NOMO-1 treated with DMSO at 0.1 percent for 48 hours (cell line): ENCODE measurements at regions not wholly inside any gene's neighbourhood (a gene's known extent, or its start where the extent isn't known, plus 50 kb on each side); places are given as distances from the start of the nearest gene placed in this dataset.

Experiments used
- DNase-seq: peaks from one replicate; lab custom pipeline; 2025; ENCODE audit not compliant: unreplicated experiment; lab: John Stamatoyannopoulos, UW

- no peak for DNase-seq
These were observed 727.8 kb upstream of the ADAMTS5 start for GRCh38 chr21:27694667-27695066.

- DNase-seq: no peak
These were observed 726.5 kb upstream of the ADAMTS5 start for GRCh38 chr21:27693376-27693775.

- no peak for DNase-seq
These were observed 724.6 kb upstream of the ADAMTS5 start for GRCh38 chr21:27691516-27691915.

GRCh38 chr21:27691006-27691405, 724.1 kb upstream of the ADAMTS5 start:
- no peak for DNase-seq

GRCh38 chr21:27690426-27690825, 723.5 kb upstream of the ADAMTS5 start:
- DNase-seq: no peak

- DNase-seq: no peak
These were observed 721.9 kb upstream of the ADAMTS5 start for GRCh38 chr21:27688773-27689172.

GRCh38 chr21:27683292-27683691, 716.4 kb upstream of the ADAMTS5 start:
- no peak for DNase-seq

GRCh38 chr21:27681841-27682240, 715.0 kb upstream of the ADAMTS5 start:
- no peak for DNase-seq

- no peak for DNase-seq
These were observed 714.1 kb upstream of the ADAMTS5 start for GRCh38 chr21:27681038-27681437.

GRCh38 chr21:27680181-27680580, 713.3 kb upstream of the ADAMTS5 start:
- no peak for DNase-seq

- no peak for DNase-seq
These were observed 711.6 kb upstream of the ADAMTS5 start for GRCh38 chr21:27678511-27678910.

GRCh38 chr21:27677546-27677945, 710.7 kb upstream of the ADAMTS5 start:
- no peak for DNase-seq

- DNase-seq: no peak
These were observed 708.4 kb upstream of the ADAMTS5 start for GRCh38 chr21:27675306-27675705.

- DNase-seq: no peak
These were observed 707.2 kb upstream of the ADAMTS5 start for GRCh38 chr21:27674041-27674615.

- DNase-seq: no peak
These were observed 706.7 kb upstream of the ADAMTS5 start for GRCh38 chr21:27673581-27673980.

GRCh38 chr21:27671207-27671606, 704.3 kb upstream of the ADAMTS5 start:
- no peak for DNase-seq

- DNase-seq: no peak
These were observed 686.6 kb upstream of the ADAMTS5 start for GRCh38 chr21:27653481-27653880.

- no peak for DNase-seq
These were observed 682.9 kb upstream of the ADAMTS5 start for GRCh38 chr21:27649762-27650161.

GRCh38 chr21:27649323-27649722, 682.4 kb upstream of the ADAMTS5 start:
- DNase-seq: no peak

GRCh38 chr21:27648560-27648959, 681.7 kb upstream of the ADAMTS5 start:
- no peak for DNase-seq

- no peak for DNase-seq
These were observed 681.0 kb upstream of the ADAMTS5 start for GRCh38 chr21:27647921-27648320.

GRCh38 chr21:27647401-27647800, 680.5 kb upstream of the ADAMTS5 start:
- DNase-seq: no peak

- DNase-seq: no peak
These were observed 679.8 kb upstream of the ADAMTS5 start for GRCh38 chr21:27646691-27647090.

GRCh38 chr21:27646056-27646455, 679.2 kb upstream of the ADAMTS5 start:
- no peak for DNase-seq
